Caco-2 (cell line): ENCODE measurements at regions not wholly inside any gene's neighbourhood (a gene's known extent, or its start where the extent isn't known, plus 50 kb on each side); places are given as distances from the start of the nearest gene placed in this dataset.
A peak's percentile ranks its signal among the peaks of the same experiment; 100 is the strongest.

Experiments used
- BruUV-seq: library from RNA; stranded (reverse); fragments of 400-500 nt; replicated peaks from 2 replicates; lab custom pipeline; 2021; lab: Mats Ljungman, UMichigan
- CTCF ChIA-PET: fragments of 300-600 bp; sonication (Branson Sonifier 250); formaldehyde crosslinking; loops from one replicate; lab custom pipeline; 2022; ENCODE audit warnings: antibody characterized with exemption; lab: Charles Lee
- POLR2A ChIA-PET: fragments of 300-600 bp; sonication (Branson Sonifier 250); formaldehyde crosslinking; loops from one replicate; lab custom pipeline; 2022; ENCODE audit warnings: antibody characterized with exemption; lab: Charles Lee
- DNase-seq, 2 experiments: peaks; one replicate each; pipeline versions ENCODE4 v3.0.0 to v3.0.0-alpha.2; 2020 to 2022
- H3K27me3 ChIP-seq: replicated peaks from 2 replicates; pipeline ENCODE4 v1.6.0; 2011; ENCODE audit warnings: low read length; ENCODE audit not compliant: control insufficient read depth, insufficient read depth
- H3K36me3 ChIP-seq: 2 replicates; pipeline ENCODE4 v1.5.1; 2011; ENCODE audit warnings: low read length; ENCODE audit not compliant: control insufficient read depth, insufficient read depth
- H3K4me1 ChIP-seq: fragments of 250-450 bp; sonication (Bioruptor Pico); 2 replicates; pipeline ENCODE4 v1.5.1; 2020; ENCODE audit warnings: mild to moderate bottlenecking
- H3K4me3 ChIP-seq: 2 replicates; pipeline ENCODE4 v1.5.1; 2011; ENCODE audit warnings: low read depth, mild to moderate bottlenecking, control low read depth, low read length
- H3K9me3 ChIP-seq: fragments of 250-450 bp; sonication (Bioruptor Pico); 2 replicates; pipeline ENCODE4 v1.5.1; 2020; ENCODE audit warnings: mild to moderate bottlenecking, moderate library complexity
- H3K27ac Mint-ChIP-seq: one replicate; pipeline ENCODE4 v1.8.0; 2022; ENCODE audit warnings: mixed read lengths; ENCODE audit not compliant: unreplicated experiment
- H3K27me3 Mint-ChIP-seq: one replicate; pipeline ENCODE4 v1.8.0; 2022; ENCODE audit warnings: mixed read lengths; ENCODE audit not compliant: insufficient read depth, unreplicated experiment
- H3K36me3 Mint-ChIP-seq: one replicate; pipeline ENCODE4 v1.8.0; 2022; ENCODE audit warnings: mild to moderate bottlenecking, mixed read lengths; ENCODE audit not compliant: insufficient read depth, unreplicated experiment
- H3K4me1 Mint-ChIP-seq: one replicate; pipeline ENCODE4 v1.8.0; 2022; ENCODE audit warnings: low read depth, mixed read lengths; ENCODE audit not compliant: unreplicated experiment
- H3K4me3 Mint-ChIP-seq: one replicate; pipeline ENCODE4 v1.8.0; 2022; ENCODE audit warnings: mild to moderate bottlenecking, moderate library complexity, mixed read lengths; ENCODE audit not compliant: unreplicated experiment
- H3K9me3 Mint-ChIP-seq: one replicate; pipeline ENCODE4 v1.8.0; 2022; ENCODE audit warnings: mixed read lengths; ENCODE audit not compliant: unreplicated experiment
- CTCF ChIP-seq, 2 experiments: fragments of 200-600 bp in 1 of 2; IDR thresholded peaks; 1 replicate in 1 of 2; 2 replicates in 1 of 2; pipeline versions ENCODE4 v1.5.1 to v1.8.0; 2011 to 2022; ENCODE audit warnings: antibody characterized with exemption in 1 of 2, control low read depth in 1 of 2, inconsistent platforms in 1 of 2, low read depth in 1 of 2, low read length in 1 of 2, mild to moderate bottlenecking in 1 of 2, moderate library complexity in 1 of 2; ENCODE audit not compliant: insufficient read depth in 1 of 2, severe bottlenecking in 1 of 2, unreplicated experiment in 1 of 2
- intact Hi-C: fragments of 100-400 bp; cut with micrococcal nuclease; formaldehyde crosslinking; loops from one replicate; pipeline ENCODE4 v1.10.0; 2022; ENCODE audit not compliant: unreplicated experiment

- no peaks in the 10 kb centered on the region for H3K27me3 ChIP-seq
- H3K4me1 ChIP-seq, result peaks cover 35% of the 10 kb centered on the region
- H3K4me3 ChIP-seq, result peak overlapping the region; percentile 9
- Mint-ChIP-seq H3K4me1 (peaks cover 14% of the 10 kb centered on the region), H3K27ac (peak overlapping the region; percentile 83), H3K4me3 (peak overlapping the region; percentile 67), H3K27me3 (no peaks in the 10 kb centered on the region), H3K9me3 (no peaks in the 10 kb centered on the region), H3K36me3 (no peaks in the 10 kb centered on the region)
- intact Hi-C loops, result loop anchor here (1.0 to 5.0 kb wide), 6 partner anchors 15 to 121 kb away; no protein-coding TSS in a partner anchor
- BruUV-seq, result no TSS peak
- TF ChIP-seq CTCF (IDR thresholded peaks at IDR 0.05; ENCODE audit: insufficient read depth in 1 of 2, low read depth in 1 of 2, low read length in 1 of 2, severe bottlenecking in 1 of 2, unreplicated experiment in 1 of 2), result no peak
- DNase-seq, result peak in 1 of 2 experiments; percentile 12
- ChIA-PET POLR2A (interaction anchor here (0.7 to 1.1 kb wide), 2 partner anchors 117 to 164 kb away, joined by 4 to 5 read pairs; no protein-coding TSS in a partner anchor), CTCF (interaction anchor here (0.8 to 1.5 kb wide), 2 partner anchors 17 to 316 kb away, joined by 3 to 4 read pairs; no protein-coding TSS in a partner anchor)
- H3K9me3 ChIP-seq, result no peaks in the 10 kb centered on the region; the same call in 1 of the 2 replicates
- H3K36me3 ChIP-seq, result no peaks in the 10 kb centered on the region
Measured at GRCh38 chr7:17617857-17618651, 319.6 kb downstream of the AHR start.

- Mint-ChIP-seq H3K9me3 (no peaks in the 10 kb centered on the region), H3K4me1 (peaks cover 19% of the 10 kb centered on the region), H3K27ac (peak overlapping the region; percentile 83), H3K27me3 (no peaks in the 10 kb centered on the region), H3K36me3 (no peaks in the 10 kb centered on the region), H3K4me3 (peak overlapping the region; percentile 67)
- TF ChIP-seq CTCF (IDR thresholded peaks at IDR 0.05; ENCODE audit: insufficient read depth in 1 of 2, low read depth in 1 of 2, low read length in 1 of 2, severe bottlenecking in 1 of 2, unreplicated experiment in 1 of 2), result no peak
- no peaks in the 10 kb centered on the region for H3K36me3 ChIP-seq
- BruUV-seq, result no TSS peak
- H3K27me3 ChIP-seq, result no peaks in the 10 kb centered on the region
- peak; percentile 66 to 80 for DNase-seq
- H3K9me3 ChIP-seq, result no peaks in the 10 kb centered on the region; the same call in 1 of the 2 replicates
- intact Hi-C loops, result loop anchor here (1.0 to 5.0 kb wide), 6 partner anchors 15 to 121 kb away; no protein-coding TSS in a partner anchor
- H3K4me3 ChIP-seq, result peak overlapping the region; percentile 9; the same call in 1 of the 2 replicates
- POLR2A ChIA-PET, result interaction anchor here (0.7 to 1.1 kb wide), 2 partner anchors 164 to 321 kb away, joined by 3 to 4 read pairs; no protein-coding TSS in a partner anchor
- CTCF ChIA-PET, result interaction anchor here (0.8 to 1.5 kb wide), 2 partner anchors 17 to 317 kb away, joined by 3 to 4 read pairs; no protein-coding TSS in a partner anchor
- H3K4me1 ChIP-seq, result peaks cover 35% of the 10 kb centered on the region
Measured at GRCh38 chr7:17618652-17618974, 320.2 kb downstream of the AHR start.

- no peak for TF ChIP-seq CTCF (IDR thresholded peaks at IDR 0.05; ENCODE audit: insufficient read depth in 1 of 2, low read depth in 1 of 2, low read length in 1 of 2, severe bottlenecking in 1 of 2, unreplicated experiment in 1 of 2)
- no peaks in the 10 kb centered on the region for H3K27me3 ChIP-seq
- Mint-ChIP-seq H3K36me3 (no peaks in the 10 kb centered on the region), H3K27ac (peak overlapping the region; percentile 83), H3K27me3 (no peaks in the 10 kb centered on the region), H3K4me3 (no peak overlapping the region), H3K9me3 (no peaks in the 10 kb centered on the region), H3K4me1 (peaks cover 26% of the 10 kb centered on the region)
- peaks cover 42% of the 10 kb centered on the region for H3K4me1 ChIP-seq
- ChIA-PET POLR2A (interaction anchor here (1.1 kb wide), 1 partner anchor 321 kb away, joined by 3 read pairs; no protein-coding TSS in a partner anchor), CTCF (interaction anchor here (0.8 to 1.5 kb wide), 2 partner anchors 16 to 317 kb away, joined by 3 to 4 read pairs; no protein-coding TSS in a partner anchor)
- DNase-seq, result no peak
- intact Hi-C loops, result loop anchor here (2.0 to 5.0 kb wide), 3 partner anchors 39 to 122 kb away; no protein-coding TSS in a partner anchor
- BruUV-seq, result no TSS peak
- no peak overlapping the region for H3K4me3 ChIP-seq
- H3K9me3 ChIP-seq, result no peaks in the 10 kb centered on the region; the same call in 1 of the 2 replicates
- no peaks in the 10 kb centered on the region for H3K36me3 ChIP-seq
Measured at GRCh38 chr7:17619196-17619818, 320.9 kb downstream of the AHR start.
